K562 (cell line): ENCODE measurements at regions not wholly inside any gene's neighbourhood (a gene's known extent, or its start where the extent isn't known, plus 50 kb on each side); places are given as distances from the start of the nearest gene placed in this dataset.

Experiments
- CREB1 ChIP-seq, 2 experiments: sonication (generic) in 1 of 2; formaldehyde crosslinking in 1 of 2; IDR thresholded peaks; 2 replicates each; pipeline versions ENCODE4 v1.6.1 to v1.8.0; 2012 to 2022; ENCODE audit warnings: inconsistent platforms in 1 of 2, mild to moderate bottlenecking in 1 of 2, missing genetic modification reagents in 1 of 2, moderate library complexity in 1 of 2
- KLF16 ChIP-seq: IDR thresholded peaks from 2 replicates; pipeline ENCODE4 v1.6.1; 2016; ENCODE audit warnings: antibody characterized with exemption
- REST ChIP-seq, 2 experiments: fragments of 450-650 bp; formaldehyde crosslinking in 1 of 2; IDR thresholded peaks; 2 replicates each; pipeline versions ENCODE4 v1.4.0 to v1.6.1; 2014 to 2020; ENCODE audit warnings: mild to moderate bottlenecking in 2 of 2, borderline replicate concordance in 1 of 2, low read depth in 1 of 2
- SRF ChIP-seq, 2 experiments: fragments of 250-450, 450-650 bp in 1 of 2; sonication (Bioruptor Pico) in 1 of 2; sonication (generic) in 1 of 2; formaldehyde crosslinking; IDR thresholded peaks; 2 replicates each; pipeline versions ENCODE4 v1.5.0 to v1.5.1; 2020 to 2022; ENCODE audit warnings: mild to moderate bottlenecking in 1 of 2, missing genetic modification reagents in 1 of 2
- TF ChIP-seq, protein P1 (sequence below), 3 experiments: IDR thresholded peaks in 2 of 3; conservative IDR thresholded peaks in 1 of 3; 2 replicates each; pipeline ENCODE4 v1.5.1; 2011 to 2012; ENCODE audit warnings: low read length in 3 of 3, mild to moderate bottlenecking in 3 of 3, control low read depth in 2 of 3, improper control_type of control experiment in 1 of 3, inconsistent platforms in 1 of 3, low read depth in 1 of 3, mixed read lengths in 1 of 3, moderate library complexity in 1 of 3; ENCODE audit not compliant: insufficient read depth in 2 of 3

GRCh38 chr6:21858076-21858475 is 264.5 kb downstream of the SOX4 start:
- TF ChIP-seq CREB1 (IDR thresholded peaks at IDR 0.05) (no peak), CREB1 (CRISPR knock-in tag; IDR thresholded peaks at IDR 0.05) (no peak), KLF16 (no peak), SRF (CRISPR knock-in tag; IDR thresholded peaks at IDR 0.05) (no peak), REST (IDR thresholded peaks at IDR 0.05; ENCODE audit: borderline replicate concordance) (no peak), REST (CRISPR knock-in tag; IDR thresholded peaks at IDR 0.05; ENCODE audit: low read depth) (no peak)
- TF ChIP-seq, protein P1, sequence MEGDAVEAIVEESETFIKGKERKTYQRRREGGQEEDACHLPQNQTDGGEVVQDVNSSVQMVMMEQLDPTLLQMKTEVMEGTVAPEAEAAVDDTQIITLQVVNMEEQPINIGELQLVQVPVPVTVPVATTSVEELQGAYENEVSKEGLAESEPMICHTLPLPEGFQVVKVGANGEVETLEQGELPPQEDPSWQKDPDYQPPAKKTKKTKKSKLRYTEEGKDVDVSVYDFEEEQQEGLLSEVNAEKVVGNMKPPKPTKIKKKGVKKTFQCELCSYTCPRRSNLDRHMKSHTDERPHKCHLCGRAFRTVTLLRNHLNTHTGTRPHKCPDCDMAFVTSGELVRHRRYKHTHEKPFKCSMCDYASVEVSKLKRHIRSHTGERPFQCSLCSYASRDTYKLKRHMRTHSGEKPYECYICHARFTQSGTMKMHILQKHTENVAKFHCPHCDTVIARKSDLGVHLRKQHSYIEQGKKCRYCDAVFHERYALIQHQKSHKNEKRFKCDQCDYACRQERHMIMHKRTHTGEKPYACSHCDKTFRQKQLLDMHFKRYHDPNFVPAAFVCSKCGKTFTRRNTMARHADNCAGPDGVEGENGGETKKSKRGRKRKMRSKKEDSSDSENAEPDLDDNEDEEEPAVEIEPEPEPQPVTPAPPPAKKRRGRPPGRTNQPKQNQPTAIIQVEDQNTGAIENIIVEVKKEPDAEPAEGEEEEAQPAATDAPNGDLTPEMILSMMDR (IDR thresholded peaks at IDR 0.05 in 2 of 3, conservative IDR thresholded peaks at IDR 0.05 in 1 of 3; ENCODE audit: insufficient read depth in 2 of 3, low read depth in 1 of 3, low read length in 3 of 3): no peak
